GM12864 (cell line): ENCODE measurements at regions not wholly inside any gene's neighbourhood (a gene's known extent, or its start where the extent isn't known, plus 50 kb on each side); places are given as distances from the start of the nearest gene placed in this dataset.

ENCODE experiments used
- DNase-seq: peaks from one replicate; pipeline ENCODE4 v3.0.0-alpha.2; 2011; ENCODE audit warnings: low read depth
- H3K4me3 ChIP-seq: 2 replicates; pipeline ENCODE4 v1.5.1; 2011; ENCODE audit warnings: mild to moderate bottlenecking, low read depth, low read length, control low read depth
- CTCF ChIP-seq: IDR thresholded peaks from 2 replicates; pipeline ENCODE4 v1.5.1; 2011; ENCODE audit warnings: low read depth, mild to moderate bottlenecking, moderate library complexity, low read length, control low read depth, inconsistent platforms; ENCODE audit errors: missing control alignments

GRCh38 chrX:87788976-87789375, 271.4 kb downstream of the KLHL4 start:
- no peak for TF ChIP-seq CTCF
- H3K4me3 ChIP-seq = no peak overlapping the region
- no peak for DNase-seq

- TF ChIP-seq CTCF = no peak
- no peak overlapping the region for H3K4me3 ChIP-seq
- DNase-seq = no peak
Observed at GRCh38 chrX:87798039-87798438, 280.4 kb downstream of the KLHL4 start.

DNA sequence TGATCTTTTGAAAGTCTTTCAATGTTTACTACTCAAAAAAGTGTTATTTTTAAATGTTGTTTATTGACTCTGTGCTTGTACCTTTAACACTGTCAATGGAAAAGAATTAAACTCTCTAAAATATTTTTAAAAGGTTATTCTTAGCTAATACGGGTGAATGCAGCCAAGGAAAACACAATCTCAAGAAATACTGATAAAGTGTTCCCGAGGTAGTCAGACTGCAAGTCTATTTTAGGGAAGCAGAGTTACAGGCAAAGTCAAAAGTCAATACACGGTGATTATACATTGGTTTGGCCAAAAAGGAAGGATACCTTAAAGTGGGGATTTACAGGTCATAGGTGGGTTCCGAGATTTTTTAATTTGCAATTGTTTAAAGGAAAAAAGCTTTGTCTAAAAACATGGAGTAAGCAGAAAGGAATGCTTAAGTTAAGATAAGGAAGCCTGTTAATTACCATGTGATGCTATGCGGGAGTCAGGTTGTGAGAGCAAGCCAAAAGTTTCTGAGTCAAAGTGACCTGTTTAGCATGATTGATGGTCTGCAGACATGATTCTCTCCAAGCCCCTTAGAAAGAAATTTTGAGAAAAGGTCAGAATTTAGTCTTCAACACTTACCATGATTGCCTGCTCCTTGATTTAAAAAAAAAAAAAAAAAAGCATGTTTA, 288.4 kb downstream of the KLHL4 start:
- TF ChIP-seq CTCF = no peak
- H3K4me3 ChIP-seq = no peak overlapping the region
- DNase-seq = no peak

- H3K4me3 ChIP-seq = no peak overlapping the region
- no peak for TF ChIP-seq CTCF
- DNase-seq = no peak
Observed at GRCh38 chrX:87808576-87809243, 291.1 kb downstream of the KLHL4 start.

- DNase-seq = no peak
- TF ChIP-seq CTCF = no peak
- no peak overlapping the region for H3K4me3 ChIP-seq
Observed at GRCh38 chrX:87813566-87813965, 296.0 kb downstream of the KLHL4 start.

GRCh38 chrX:87846956-87847355, 329.4 kb downstream of the KLHL4 start:
- DNase-seq = no peak
- no peak for TF ChIP-seq CTCF
- no peak overlapping the region for H3K4me3 ChIP-seq
